ENCODE measurements at regions not wholly inside any gene's neighbourhood (a gene's known extent, or its start where the extent isn't known, plus 50 kb on each side); places are given as distances from the start of the nearest gene placed in this dataset.

- DNase-seq (ENCODE audit: low read depth in 1 of 2, low spot score in 1 of 2), result peak in 1 of 2 donors; percentile 3
Measured at GRCh38 chr5:70585996-70586395, 170.8 kb downstream of the GTF2H2C_2 start.

Measured in activated CD4-positive, alpha-beta T cell treated with anti-CD3 and anti-CD28 coated beads, Interleukin-2, amount 50 U/mL, for 24 hours (primary cell).